Fibroblast of villous mesenchyme (primary cell): ENCODE measurements at regions not wholly inside any gene's neighbourhood (a gene's known extent, or its start where the extent isn't known, plus 50 kb on each side); places are given as distances from the start of the nearest gene placed in this dataset.

Experiments
- DNase-seq: peaks from one replicate; pipeline ENCODE4 v3.0.0-alpha.2; 2010; ENCODE audit warnings: low read depth
- H3K4me3 ChIP-seq: 2 replicates; pipeline ENCODE4 v1.5.1; 2011; ENCODE audit warnings: low read depth, mild to moderate bottlenecking, low read length
- CTCF ChIP-seq: IDR thresholded peaks from 2 replicates; pipeline ENCODE4 v1.5.1; 2012; ENCODE audit warnings: low read depth, mild to moderate bottlenecking, low read length; ENCODE audit not compliant: insufficient read depth

DNA sequence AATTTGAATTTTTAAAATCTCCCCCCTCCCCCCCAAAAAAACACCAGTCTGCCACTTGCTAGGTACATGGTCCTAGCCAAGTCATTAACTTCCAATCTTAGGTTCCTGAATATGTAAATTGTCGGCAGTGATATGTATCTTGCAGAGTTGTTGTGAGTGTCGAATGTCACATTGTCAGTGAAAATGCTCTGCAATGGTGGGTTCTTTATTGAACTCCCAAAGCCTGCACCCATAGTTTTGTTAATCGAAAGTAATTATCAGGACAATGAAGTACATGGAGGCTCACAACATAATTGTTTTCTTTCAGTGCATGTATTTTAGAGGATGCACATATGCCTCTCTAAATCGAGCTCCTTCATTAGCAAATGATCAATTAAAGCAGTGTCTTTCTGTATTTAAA, 185.6 kb upstream of the S100G start:
- no peak overlapping the region for H3K4me3 ChIP-seq
- no peak for DNase-seq
- no peak for TF ChIP-seq CTCF

DNA sequence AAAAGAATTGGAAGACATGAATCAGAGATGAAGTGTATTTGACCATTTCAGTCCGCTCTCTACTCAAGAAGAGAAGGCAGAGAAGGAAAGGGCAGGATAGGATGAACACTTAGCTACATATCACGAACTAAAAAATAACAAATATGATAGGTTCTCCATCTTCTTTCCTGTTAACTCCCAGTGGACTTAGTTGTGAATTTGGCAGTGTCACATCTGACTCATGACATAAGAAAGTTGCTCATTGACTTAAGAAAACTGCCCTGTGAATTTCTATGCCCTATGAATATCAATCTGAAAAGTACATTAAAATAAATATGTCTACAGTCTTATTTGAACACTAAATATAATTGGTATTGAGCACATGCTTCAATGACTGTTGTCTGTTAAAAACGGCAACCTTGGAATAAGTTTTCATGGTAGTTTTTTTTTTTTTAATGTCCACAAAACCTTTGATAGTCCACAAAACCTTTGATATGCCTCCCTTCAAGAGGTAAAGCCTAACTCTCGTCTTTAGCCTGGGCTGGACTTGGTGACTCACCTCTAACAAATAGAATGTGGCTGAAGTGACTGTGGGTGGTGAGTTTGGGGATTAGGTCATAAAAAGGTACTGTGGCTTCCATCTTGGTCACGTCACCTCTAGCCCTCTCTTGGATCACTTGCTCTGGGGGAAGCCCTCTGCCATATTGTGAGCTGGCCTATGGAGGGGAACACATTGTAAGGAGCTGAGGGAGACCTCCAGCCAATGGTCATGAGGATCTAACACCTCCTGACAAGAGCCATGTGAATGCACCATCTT, 184.7 kb upstream of the S100G start:
- H3K4me3 ChIP-seq: no peak overlapping the region
- DNase-seq: no peak
- TF ChIP-seq CTCF: no peak

GRCh38 chrX:16466640-16467432, 183.1 kb upstream of the S100G start:
- H3K4me3 ChIP-seq: no peak overlapping the region
- no peak for TF ChIP-seq CTCF
- DNase-seq: no peak

DNA sequence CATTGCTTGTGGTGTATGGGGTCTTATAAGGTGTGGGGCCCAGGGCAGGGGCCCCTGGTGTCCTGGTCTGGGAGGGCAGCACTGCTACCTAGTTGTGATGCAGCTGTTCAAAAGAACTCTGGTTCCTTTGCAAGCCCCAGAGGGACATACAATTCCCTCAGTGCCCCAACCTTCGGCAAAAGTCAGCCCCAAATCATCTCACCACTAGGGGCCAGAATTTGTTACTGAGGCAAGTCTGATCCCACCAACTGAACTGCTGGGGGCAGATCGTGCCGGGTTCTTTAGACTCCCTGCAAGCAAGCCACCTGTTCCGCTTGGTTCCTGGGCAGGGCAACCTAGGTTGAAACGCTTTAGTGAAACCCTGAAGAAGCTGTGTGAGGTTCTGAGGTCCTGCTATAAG, 180.1 kb upstream of the S100G start:
- H3K4me3 ChIP-seq: no peak overlapping the region
- peak; percentile 8 for TF ChIP-seq CTCF
- DNase-seq: no peak

DNA sequence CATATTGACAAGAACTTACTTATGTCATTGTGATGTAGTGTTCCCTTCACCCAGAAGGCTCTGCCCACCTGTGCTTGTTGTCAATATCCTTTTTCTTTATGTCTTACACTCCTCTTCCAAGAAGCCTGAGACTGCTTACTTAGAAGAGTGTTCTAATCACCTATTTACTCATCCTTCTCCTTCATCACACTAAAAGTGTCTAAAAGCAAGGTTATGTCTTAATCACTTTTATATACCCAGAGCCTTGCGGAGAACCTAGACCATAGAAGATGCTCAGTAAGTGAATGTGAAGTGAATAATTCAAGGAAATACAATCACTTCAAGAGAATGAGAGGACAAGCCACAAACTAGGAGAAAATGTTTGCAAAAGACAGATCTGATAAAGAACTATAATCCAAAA, 177.6 kb upstream of the S100G start:
- DNase-seq: no peak
- TF ChIP-seq CTCF: no peak

DNA sequence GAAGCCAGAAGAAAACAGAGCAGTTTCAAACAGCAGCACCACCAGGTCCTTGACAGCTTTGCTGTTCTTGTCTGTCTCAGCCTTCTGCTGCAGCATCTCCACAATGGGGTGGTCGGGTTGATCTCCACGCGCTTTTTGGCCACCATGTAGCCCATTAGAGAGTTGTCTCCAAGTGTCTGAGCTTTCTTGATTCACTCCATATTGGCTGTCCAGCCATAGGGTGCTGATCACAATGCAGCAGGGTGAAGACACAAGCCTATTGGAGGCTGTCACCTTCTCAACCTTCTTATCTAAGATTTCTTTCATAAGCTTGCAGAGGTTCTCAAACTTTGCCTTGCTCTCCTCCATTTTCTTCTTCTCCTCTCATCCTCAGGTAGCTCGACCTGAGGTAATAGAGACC, 175.4 kb upstream of the S100G start:
- TF ChIP-seq CTCF: no peak
- no peak for DNase-seq
- H3K4me3 ChIP-seq: no peak overlapping the region

More for the DNA sequence above, 177.6 kb upstream of the S100G start:
- H3K4me3 ChIP-seq: no peak overlapping the region
